OCI-LY1 (cell line): ENCODE measurements at regions not wholly inside any gene's neighbourhood (a gene's known extent, or its start where the extent isn't known, plus 50 kb on each side); places are given as distances from the start of the nearest gene placed in this dataset.

Experiments used
- H2AFZ ChIP-seq: fragments of 200-600 bp; sonication (generic), shearing (Covaris generic); 2 replicates; pipeline ENCODE4 v1.6.0; 2014; ENCODE audit warnings: antibody characterized with exemption, mild to moderate bottlenecking, low read length
- H3F3A ChIP-seq: fragments of 200-600 bp; sonication (generic), shearing (Covaris generic); 2 replicates; pipeline ENCODE4 v1.6.0; 2014; ENCODE audit warnings: mild to moderate bottlenecking, antibody characterized with exemption, low read length, moderate library complexity; ENCODE audit not compliant: insufficient read depth
- H3K27ac ChIP-seq: fragments of 200-600 bp; sonication (generic); 2 replicates; pipeline ENCODE4 v1.5.1; 2014; ENCODE audit warnings: low read length, mixed run types, mild to moderate bottlenecking, low read depth; ENCODE audit not compliant: poor library complexity, severe bottlenecking
- H3K27me3 ChIP-seq: fragments of 200-600 bp; sonication (generic); 2 replicates; pipeline ENCODE4 v1.6.0; 2014; ENCODE audit warnings: antibody characterized with exemption, mild to moderate bottlenecking, low read length, moderate library complexity; ENCODE audit not compliant: insufficient read depth
- H3K36me3 ChIP-seq: fragments of 200-600 bp; sonication (generic); 2 replicates; pipeline ENCODE4 v1.6.1; 2014; ENCODE audit warnings: mild to moderate bottlenecking, antibody characterized with exemption, low read length, moderate library complexity, mixed read lengths; ENCODE audit not compliant: insufficient read depth
- H3K4me1 ChIP-seq: fragments of 200-600 bp; sonication (generic); 2 replicates; pipeline ENCODE4 v1.5.1; 2014; ENCODE audit warnings: mild to moderate bottlenecking, low read length, moderate library complexity; ENCODE audit not compliant: insufficient read depth, severe bottlenecking
- H3K4me2 ChIP-seq: fragments of 200-600 bp; sonication (generic), shearing (Covaris generic); 2 replicates; pipeline ENCODE4 v1.6.1; 2014; ENCODE audit warnings: low read length
- H3K4me3 ChIP-seq: fragments of 200-600 bp; sonication (generic); 2 replicates; pipeline ENCODE4 v1.5.1; 2014; ENCODE audit warnings: low read length, low read depth, mild to moderate bottlenecking, mixed read lengths; ENCODE audit not compliant: poor library complexity, severe bottlenecking
- H3K79me2 ChIP-seq: fragments of 200-600 bp; shearing (Covaris generic); 2 replicates; pipeline ENCODE4 v1.6.1; 2016; ENCODE audit warnings: mixed run types, low read length, mixed read lengths; ENCODE audit not compliant: insufficient read depth
- H3K9ac ChIP-seq: fragments of 200-600 bp; sonication (generic), shearing (Covaris generic); 2 replicates; pipeline ENCODE4 v1.6.1; 2014; ENCODE audit warnings: mild to moderate bottlenecking, low read length, mixed read lengths
- H3K9me2 ChIP-seq: fragments of 200-600 bp; sonication (generic), shearing (Covaris generic); 2 replicates; pipeline ENCODE4 v1.6.1; 2014; ENCODE audit warnings: low read depth, mild to moderate bottlenecking, low read length, mixed read lengths
- H3K9me3 ChIP-seq: fragments of 200-600 bp; shearing (Covaris generic); 2 replicates; pipeline ENCODE4 v1.6.1; 2014; ENCODE audit warnings: low read length, mixed read lengths
- H4K20me1 ChIP-seq: fragments of 200-600 bp; sonication (generic), shearing (Covaris generic); 2 replicates; pipeline ENCODE4 v1.6.0; 2016; ENCODE audit warnings: mild to moderate bottlenecking, low read length; ENCODE audit not compliant: insufficient read depth
- CTCF ChIP-seq: fragments of 200-600 bp; sonication (generic), shearing (Covaris generic); IDR thresholded peaks from 2 replicates; pipeline ENCODE4 v1.5.1; 2017; ENCODE audit warnings: mild to moderate bottlenecking, antibody characterized with exemption, low read length, moderate library complexity, mixed read lengths
- EZH2 ChIP-seq: fragments of 200-600 bp; sonication (generic), shearing (Covaris generic); IDR thresholded peaks from 2 replicates; pipeline ENCODE4 v1.8.0; 2017; ENCODE audit warnings: borderline replicate concordance, mixed run types, mild to moderate bottlenecking, antibody characterized with exemption, low read length, moderate library complexity, mixed read lengths

DNA sequence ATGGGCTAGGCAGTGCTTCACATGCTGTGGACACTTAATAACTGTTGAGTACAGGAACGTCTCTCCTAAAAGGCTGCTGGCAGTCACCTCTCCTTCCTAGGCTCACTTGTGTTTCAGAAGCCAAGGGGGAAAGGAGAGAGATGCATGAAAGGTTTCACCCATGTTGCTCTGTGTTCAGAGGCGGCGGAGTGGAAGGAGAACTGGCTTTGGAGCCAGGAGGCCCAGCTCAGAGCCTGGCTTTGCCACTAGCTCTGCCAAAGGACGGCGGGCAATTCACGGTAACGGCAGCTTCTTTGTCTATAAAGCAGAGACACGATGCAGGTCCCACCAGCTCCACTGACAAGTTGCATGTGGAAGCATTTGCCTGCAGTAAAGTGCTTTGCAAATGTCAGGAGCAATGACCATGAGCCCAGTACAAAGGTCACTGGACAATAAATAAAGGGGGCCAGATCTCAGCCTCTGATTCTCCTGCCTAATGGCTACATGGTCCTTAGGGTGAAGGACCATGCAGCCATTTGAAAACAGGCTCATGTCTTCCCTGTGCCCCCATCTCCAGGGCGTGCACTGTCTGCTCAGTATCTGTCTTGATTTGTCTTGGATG is 171.7 kb upstream of the TLE3 start:
- Histone ChIP-seq H3K4me1 (peaks cover 39% of the 10 kb centered on the region), H3K4me3 (no peak overlapping the region), H3K79me2 (no peaks in the 10 kb centered on the region), H3K9me2 (no peaks in the 10 kb centered on the region), H3K27me3 (no peaks in the 10 kb centered on the region), H3F3A (no peaks in the 10 kb centered on the region), H4K20me1 (no peaks in the 10 kb centered on the region), H3K27ac (no peak overlapping the region), H2AFZ (no peak overlapping the region), H3K9ac (no peak overlapping the region), H3K9me3 (no peaks in the 10 kb centered on the region), H3K36me3 (no peaks in the 10 kb centered on the region), H3K4me2 (no peak overlapping the region)
- TF ChIP-seq EZH2 (no peak), CTCF (no peak)

- Histone ChIP-seq H3K4me2 (no peak overlapping the region), H3K27me3 (no peaks in the 10 kb centered on the region), H3K79me2 (no peaks in the 10 kb centered on the region), H2AFZ (no peak overlapping the region), H3F3A (no peaks in the 10 kb centered on the region), H3K27ac (no peak overlapping the region), H4K20me1 (no peaks in the 10 kb centered on the region), H3K4me3 (no peak overlapping the region), H3K36me3 (no peaks in the 10 kb centered on the region), H3K9me2 (no peaks in the 10 kb centered on the region), H3K9ac (no peak overlapping the region), H3K4me1 (peaks cover 45% of the 10 kb centered on the region), H3K9me3 (no peaks in the 10 kb centered on the region)
- no peak for TF ChIP-seq EZH2
- no peak for TF ChIP-seq CTCF
Observed at GRCh38 chr15:70268698-70269251, 171.1 kb upstream of the TLE3 start.

- no peak overlapping the region for H3K4me3 ChIP-seq
- H2AFZ ChIP-seq = no peak overlapping the region
- no peaks in the 10 kb centered on the region for H4K20me1 ChIP-seq
- no peaks in the 10 kb centered on the region for H3K79me2 ChIP-seq
- H3K4me2 ChIP-seq = no peak overlapping the region
- no peaks in the 10 kb centered on the region for H3F3A ChIP-seq
- H3K9me3 ChIP-seq = no peaks in the 10 kb centered on the region
- TF ChIP-seq CTCF = no peak
- no peak for TF ChIP-seq EZH2
- no peak overlapping the region for H3K9ac ChIP-seq
- H3K9me2 ChIP-seq = no peaks in the 10 kb centered on the region
- no peaks in the 10 kb centered on the region for H3K27me3 ChIP-seq
- H3K36me3 ChIP-seq = no peaks in the 10 kb centered on the region
- no peak overlapping the region for H3K27ac ChIP-seq
- H3K4me1 ChIP-seq = peaks cover 54% of the 10 kb centered on the region
Observed at GRCh38 chr15:70267879-70268278, 170.2 kb upstream of the TLE3 start.
